Cardiac fibroblast (primary cell): ENCODE measurements at regions not wholly inside any gene's neighbourhood (a gene's known extent, or its start where the extent isn't known, plus 50 kb on each side); places are given as distances from the start of the nearest gene placed in this dataset.

ENCODE experiments used
- DNase-seq, 2 donors: peaks; one replicate each; pipeline versions ENCODE4 v3.0.0 to v3.0.0-alpha.2; 2010; ENCODE audit warnings: low read depth in 2 of 2
- H3K4me3 ChIP-seq, 2 donors: replicated peaks in 1 of 2; 1 replicate in 1 of 2; 2 replicates in 1 of 2; pipeline ENCODE4 v1.5.1; 2011; ENCODE audit warnings: low read depth in 2 of 2, low read length in 2 of 2, mild to moderate bottlenecking in 2 of 2, moderate library complexity in 1 of 2
- TF ChIP-seq, protein P1 (sequence below): IDR thresholded peaks from one replicate; pipeline ENCODE4 v1.5.1; 2011; ENCODE audit warnings: low read depth, mild to moderate bottlenecking, low read length, inconsistent platforms

DNA sequence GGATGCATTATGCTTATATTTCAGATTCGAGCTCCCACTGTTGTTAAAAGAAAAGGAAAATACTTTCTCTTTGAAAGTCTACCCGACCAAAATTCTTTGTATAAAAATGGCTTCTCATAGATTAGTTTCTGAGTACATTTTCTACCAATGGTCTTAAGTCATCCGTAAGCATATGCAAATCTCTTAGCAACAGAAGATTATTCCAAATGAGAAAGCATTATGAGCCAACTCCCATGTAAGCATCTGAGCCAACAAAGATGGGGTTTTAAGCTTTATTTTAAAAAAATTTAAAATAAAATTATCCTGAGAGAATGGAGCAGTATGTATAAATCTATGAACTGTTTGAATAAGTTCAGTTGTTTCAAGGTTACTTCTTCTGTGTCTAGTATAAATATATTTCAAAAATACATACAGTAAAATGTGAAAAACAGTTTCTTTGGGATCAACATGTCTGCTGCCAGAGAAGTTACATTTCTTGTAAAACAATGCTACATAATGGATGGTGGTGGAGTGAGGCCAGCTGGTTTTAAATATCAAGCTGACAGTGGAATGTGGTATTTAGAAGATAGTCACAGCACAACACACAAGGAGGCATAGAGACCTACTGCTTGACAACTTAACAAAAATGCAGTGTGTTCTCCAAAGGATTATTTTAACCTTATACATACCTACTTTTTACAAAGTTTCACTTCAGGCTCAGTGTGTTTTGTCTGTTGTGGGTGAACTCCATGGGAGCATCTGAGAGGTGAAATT is 199.5 kb upstream of the DIPK2B start:
- peak; percentile 36 to 80 for DNase-seq
- TF ChIP-seq, protein P1, sequence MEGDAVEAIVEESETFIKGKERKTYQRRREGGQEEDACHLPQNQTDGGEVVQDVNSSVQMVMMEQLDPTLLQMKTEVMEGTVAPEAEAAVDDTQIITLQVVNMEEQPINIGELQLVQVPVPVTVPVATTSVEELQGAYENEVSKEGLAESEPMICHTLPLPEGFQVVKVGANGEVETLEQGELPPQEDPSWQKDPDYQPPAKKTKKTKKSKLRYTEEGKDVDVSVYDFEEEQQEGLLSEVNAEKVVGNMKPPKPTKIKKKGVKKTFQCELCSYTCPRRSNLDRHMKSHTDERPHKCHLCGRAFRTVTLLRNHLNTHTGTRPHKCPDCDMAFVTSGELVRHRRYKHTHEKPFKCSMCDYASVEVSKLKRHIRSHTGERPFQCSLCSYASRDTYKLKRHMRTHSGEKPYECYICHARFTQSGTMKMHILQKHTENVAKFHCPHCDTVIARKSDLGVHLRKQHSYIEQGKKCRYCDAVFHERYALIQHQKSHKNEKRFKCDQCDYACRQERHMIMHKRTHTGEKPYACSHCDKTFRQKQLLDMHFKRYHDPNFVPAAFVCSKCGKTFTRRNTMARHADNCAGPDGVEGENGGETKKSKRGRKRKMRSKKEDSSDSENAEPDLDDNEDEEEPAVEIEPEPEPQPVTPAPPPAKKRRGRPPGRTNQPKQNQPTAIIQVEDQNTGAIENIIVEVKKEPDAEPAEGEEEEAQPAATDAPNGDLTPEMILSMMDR: no peak
- H3K4me3 ChIP-seq: no peak overlapping the region

DNA sequence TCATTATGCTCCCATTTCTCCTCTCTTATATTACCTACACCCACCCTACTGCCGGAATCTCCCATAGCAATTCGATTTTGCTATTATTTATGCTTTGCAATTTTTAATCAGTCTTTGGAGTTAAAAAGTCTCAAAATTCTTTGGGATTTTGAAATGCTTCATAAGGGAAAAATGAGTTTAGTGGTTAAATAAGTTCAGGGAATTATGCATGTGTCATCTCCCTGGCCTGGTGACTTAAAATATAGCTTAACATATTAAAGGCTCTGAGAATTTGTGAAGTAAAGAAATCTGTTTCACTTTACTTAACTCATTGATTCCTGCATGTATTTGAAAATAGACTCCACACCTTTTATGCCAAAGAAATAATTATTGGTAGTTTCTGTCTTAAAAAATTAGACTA is 185.1 kb upstream of the DIPK2B start:
- DNase-seq: peak in 1 of 2 donors; percentile 3
- TF ChIP-seq, protein P1: no peak

DNA sequence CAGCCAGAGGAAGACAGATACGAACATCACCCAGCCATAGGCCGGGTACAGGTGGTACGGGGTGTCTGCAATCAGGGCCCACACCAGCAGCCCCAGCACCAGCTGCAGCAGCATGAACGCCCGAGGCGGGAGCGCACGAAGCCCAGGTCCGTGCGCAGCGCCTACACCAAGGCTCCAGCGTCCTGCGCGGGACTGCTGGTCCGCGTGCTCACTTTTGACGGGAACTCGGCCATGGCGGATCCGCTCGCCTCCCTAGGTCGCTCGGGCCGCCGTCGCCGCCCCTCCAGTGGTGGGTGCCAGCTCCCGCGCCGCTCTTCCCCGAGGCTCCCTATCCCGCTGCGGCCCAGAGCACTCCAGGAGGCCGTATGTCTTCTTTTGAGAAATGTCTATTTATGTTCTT is 181.2 kb upstream of the DIPK2B start:
- TF ChIP-seq, protein P1: no peak
- DNase-seq: no peak
- H3K4me3 ChIP-seq: no peak overlapping the region

More for the DNA sequence above, 185.1 kb upstream of the DIPK2B start:
- H3K4me3 ChIP-seq: no peak overlapping the region

DNA sequence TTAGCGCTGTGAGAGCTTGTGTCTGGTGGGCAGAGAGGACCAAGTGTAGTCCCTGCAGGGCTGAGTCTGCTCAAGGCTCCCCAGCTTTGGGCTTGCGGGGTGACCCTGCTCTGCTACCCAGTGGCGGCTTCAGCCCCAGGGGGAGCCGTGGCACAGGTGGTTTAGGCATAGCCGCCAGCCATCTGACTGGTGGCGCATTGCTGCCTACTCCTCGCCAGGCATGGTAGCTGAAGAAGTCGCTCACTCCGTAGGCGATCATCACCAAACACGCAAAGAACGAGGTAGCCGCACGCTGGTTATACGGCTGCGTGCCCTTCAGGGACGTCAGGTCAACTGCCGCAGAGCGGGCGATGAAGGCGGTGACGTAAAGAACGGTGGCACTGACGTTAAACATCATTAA is 180.7 kb upstream of the DIPK2B start:
- H3K4me3 ChIP-seq: no peak overlapping the region
- DNase-seq: no peak
- TF ChIP-seq, protein P1: no peak

DNA sequence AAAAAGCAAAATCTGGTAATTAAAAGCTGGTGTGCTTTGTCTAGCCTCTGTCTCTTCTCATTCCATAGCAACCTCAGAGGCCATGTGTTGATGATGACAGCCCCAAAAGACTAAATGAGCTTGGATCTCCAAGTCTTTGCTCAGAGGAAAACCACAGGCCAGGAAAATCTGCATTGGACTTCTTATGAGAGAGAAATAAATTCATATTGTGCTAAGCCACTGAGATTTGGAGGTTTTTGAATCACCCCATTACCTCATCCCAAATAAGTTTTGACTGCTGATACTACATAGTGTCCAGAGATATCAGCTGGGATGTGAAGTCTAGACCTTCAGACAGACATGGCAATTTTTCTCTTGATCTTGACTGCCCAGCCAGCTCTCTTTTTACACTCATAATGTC is 178.6 kb upstream of the DIPK2B start:
- TF ChIP-seq, protein P1: no peak
- no peak for DNase-seq
- H3K4me3 ChIP-seq: no peak overlapping the region

DNA sequence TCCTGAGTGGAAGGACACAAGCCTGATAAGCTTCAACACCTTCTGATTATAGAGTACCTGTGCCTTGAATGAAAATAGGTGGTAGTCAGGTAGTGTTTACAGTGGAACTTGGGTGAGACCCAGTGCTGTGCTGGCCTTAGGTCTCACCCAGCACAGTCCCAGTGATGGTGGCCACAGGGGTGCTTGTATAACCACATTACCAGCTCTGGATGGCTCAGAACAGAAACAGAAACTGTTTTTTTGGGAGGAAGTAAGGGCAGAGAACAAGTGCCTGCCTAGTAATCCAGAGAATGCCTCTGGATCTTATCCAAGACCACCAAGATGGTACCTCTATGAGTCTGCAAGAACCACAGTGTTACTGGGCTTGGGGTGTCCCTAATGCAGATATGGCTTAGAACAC is 171.5 kb upstream of the DIPK2B start:
- no peak overlapping the region for H3K4me3 ChIP-seq
- TF ChIP-seq, protein P1: no peak
- no peak for DNase-seq

DNA sequence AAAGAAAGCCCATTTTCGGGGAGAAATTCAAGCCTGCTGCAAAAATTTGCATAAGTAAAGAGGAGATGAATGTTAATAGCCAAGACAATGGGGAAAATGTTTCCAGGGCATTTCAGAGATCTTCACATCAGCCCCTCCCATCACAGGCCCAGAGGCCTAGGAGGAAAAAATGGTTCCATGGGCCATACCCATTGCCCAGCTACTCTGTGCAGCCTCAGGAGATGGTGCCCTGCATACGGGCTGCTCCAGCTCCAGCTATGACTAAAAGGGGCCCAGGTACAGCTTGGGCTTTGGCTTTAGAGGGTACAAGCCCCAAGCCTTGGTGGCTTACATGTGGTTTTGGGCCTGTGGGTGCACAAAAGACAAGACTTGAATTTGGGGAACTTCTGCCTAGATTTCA is 168.0 kb upstream of the DIPK2B start:
- TF ChIP-seq, protein P1: no peak
- H3K4me3 ChIP-seq: no peak overlapping the region
- no peak for DNase-seq
